ENCODE measurements at regions not wholly inside any gene's neighbourhood (a gene's known extent, or its start where the extent isn't known, plus 50 kb on each side); places are given as distances from the start of the nearest gene placed in this dataset.

DNA sequence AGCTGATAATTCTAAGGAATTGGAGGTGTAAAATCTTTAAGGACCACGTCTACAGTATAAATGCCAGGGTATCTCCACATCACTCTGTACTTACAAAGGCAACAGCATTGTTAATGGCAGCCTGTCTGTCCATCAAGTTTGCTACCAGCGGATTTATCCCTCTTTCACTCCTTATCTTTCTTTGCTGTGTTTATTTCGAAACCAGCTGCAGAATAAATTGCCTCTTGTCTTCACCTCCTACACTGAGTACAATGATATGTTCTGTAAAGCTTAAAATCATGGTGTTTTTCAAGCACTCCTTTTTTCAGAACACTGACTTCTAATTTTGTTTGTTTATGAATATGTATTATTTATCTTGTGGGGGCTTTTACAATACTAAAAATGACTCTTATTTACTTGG lies 1088.1 kb downstream of the NR2F1-AS1 start:
- Histone ChIP-seq H3K36me3 (no peaks in the 10 kb centered on the region), H3K4me3 (no peak overlapping the region), H3K27ac (no peak overlapping the region), H3K4me1 (no peaks in the 10 kb centered on the region), H3K9me3 (no peaks in the 10 kb centered on the region), H3K27me3 (replicated peaks in 1 of 7) (no peaks in the 10 kb centered on the region)
- no peak for DNase-seq
- intact Hi-C loops (cut with DNase I; ENCODE audit: low total_unique reads), result no loop called here
- WGBS, 5 donors, result 51 to 59% (median 52%) methylated on average over 3 of the region's 3 CpGs
- TF ChIP-seq POLR2AphosphoS5 (IDR thresholded peaks at IDR 0.05), result no peak
- no peak for TF ChIP-seq POLR2A (IDR thresholded peaks at IDR 0.05)
- TF ChIP-seq, protein P1, sequence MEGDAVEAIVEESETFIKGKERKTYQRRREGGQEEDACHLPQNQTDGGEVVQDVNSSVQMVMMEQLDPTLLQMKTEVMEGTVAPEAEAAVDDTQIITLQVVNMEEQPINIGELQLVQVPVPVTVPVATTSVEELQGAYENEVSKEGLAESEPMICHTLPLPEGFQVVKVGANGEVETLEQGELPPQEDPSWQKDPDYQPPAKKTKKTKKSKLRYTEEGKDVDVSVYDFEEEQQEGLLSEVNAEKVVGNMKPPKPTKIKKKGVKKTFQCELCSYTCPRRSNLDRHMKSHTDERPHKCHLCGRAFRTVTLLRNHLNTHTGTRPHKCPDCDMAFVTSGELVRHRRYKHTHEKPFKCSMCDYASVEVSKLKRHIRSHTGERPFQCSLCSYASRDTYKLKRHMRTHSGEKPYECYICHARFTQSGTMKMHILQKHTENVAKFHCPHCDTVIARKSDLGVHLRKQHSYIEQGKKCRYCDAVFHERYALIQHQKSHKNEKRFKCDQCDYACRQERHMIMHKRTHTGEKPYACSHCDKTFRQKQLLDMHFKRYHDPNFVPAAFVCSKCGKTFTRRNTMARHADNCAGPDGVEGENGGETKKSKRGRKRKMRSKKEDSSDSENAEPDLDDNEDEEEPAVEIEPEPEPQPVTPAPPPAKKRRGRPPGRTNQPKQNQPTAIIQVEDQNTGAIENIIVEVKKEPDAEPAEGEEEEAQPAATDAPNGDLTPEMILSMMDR (IDR thresholded peaks at IDR 0.05 in 8 of 11, conservative IDR thresholded peaks at IDR 0.05 in 3 of 11), result no peak

DNA sequence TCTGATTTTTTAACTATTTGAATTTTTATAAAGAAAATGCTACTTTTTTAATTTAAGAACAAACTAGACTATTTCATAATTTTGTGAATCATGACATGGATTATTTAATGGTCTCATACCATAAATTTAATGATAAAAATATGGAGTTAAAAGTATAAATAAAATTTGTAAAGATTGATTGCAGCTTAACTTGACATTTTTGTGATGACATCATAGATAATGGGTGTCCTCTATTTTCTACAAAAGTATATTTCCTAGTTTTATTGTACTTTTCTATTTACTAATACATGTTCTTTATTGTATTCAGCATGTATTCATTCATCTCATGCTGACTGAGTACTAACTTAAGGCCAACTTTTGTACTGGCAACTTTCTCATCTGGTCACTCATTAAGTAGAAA lies 1096.5 kb downstream of the NR2F1-AS1 start:
- no peak for TF ChIP-seq POLR2A (IDR thresholded peaks at IDR 0.05)
- TF ChIP-seq POLR2AphosphoS5 (IDR thresholded peaks at IDR 0.05), result no peak
- TF ChIP-seq, protein P1 (IDR thresholded peaks at IDR 0.05 in 8 of 11, conservative IDR thresholded peaks at IDR 0.05 in 3 of 11), result no peak
- no peak for DNase-seq
- Histone ChIP-seq H3K27me3 (replicated peaks in 1 of 7) (no peaks in the 10 kb centered on the region), H3K9me3 (peaks cover 0 to 4% (median 0%) of the 10 kb centered on the region in 8 donors), H3K27ac (no peak overlapping the region), H3K36me3 (no peaks in the 10 kb centered on the region), H3K4me1 (no peaks in the 10 kb centered on the region), H3K4me3 (no peak overlapping the region)
- intact Hi-C loops (cut with DNase I; ENCODE audit: low total_unique reads), result no loop called here

DNA sequence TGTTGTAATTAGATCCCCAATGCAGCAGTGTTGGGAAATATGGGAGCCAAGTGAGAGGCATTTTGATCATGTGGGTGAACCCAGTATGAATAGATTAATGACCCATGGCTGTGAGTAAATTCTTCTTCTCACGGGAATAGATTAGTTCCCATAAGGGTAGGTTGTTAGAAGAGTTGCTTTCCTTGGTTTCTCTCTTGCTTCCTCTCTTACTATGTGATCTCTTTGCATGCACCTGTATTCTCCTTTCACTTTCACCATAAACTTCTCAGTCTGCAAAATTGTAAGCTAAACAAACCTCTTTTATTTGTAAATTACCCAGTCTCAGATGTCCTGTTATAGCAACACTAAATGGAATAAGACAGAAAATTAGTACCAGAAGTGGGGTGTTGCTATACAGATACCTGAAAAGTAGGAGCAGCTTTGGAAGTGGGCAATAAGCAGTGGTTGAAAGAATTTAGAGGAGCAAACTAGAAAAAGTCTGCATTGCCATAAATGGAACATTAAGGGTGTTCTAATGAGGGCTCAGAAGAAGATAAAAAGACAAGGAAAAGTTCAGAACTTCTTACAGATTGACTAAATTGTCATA lies 1090.0 kb upstream of the ARRDC3 start:
- no peaks in the 10 kb centered on the region for H3K36me3 ChIP-seq
- intact Hi-C loops (cut with DNase I; ENCODE audit: low total_unique reads), result no loop called here
- peaks cover 0 to 36% (median 19%) of the 10 kb centered on the region in 8 donors for H3K9me3 ChIP-seq
- no peak overlapping the region for H3K27ac ChIP-seq
- 67 to 90% (median 71%) methylated on average over 1 of the region's 1 CpG for WGBS, 5 donors
- no peak overlapping the region for H3K4me3 ChIP-seq
- no peaks in the 10 kb centered on the region for H3K27me3 ChIP-seq (replicated peaks in 1 of 7)
- no peak for DNase-seq
- TF ChIP-seq POLR2AphosphoS5 (IDR thresholded peaks at IDR 0.05) (no peak), POLR2A (IDR thresholded peaks at IDR 0.05) (no peak)
- TF ChIP-seq, protein P1 (IDR thresholded peaks at IDR 0.05 in 8 of 11, conservative IDR thresholded peaks at IDR 0.05 in 3 of 11), result no peak
- H3K4me1 ChIP-seq, result no peaks in the 10 kb centered on the region

DNA sequence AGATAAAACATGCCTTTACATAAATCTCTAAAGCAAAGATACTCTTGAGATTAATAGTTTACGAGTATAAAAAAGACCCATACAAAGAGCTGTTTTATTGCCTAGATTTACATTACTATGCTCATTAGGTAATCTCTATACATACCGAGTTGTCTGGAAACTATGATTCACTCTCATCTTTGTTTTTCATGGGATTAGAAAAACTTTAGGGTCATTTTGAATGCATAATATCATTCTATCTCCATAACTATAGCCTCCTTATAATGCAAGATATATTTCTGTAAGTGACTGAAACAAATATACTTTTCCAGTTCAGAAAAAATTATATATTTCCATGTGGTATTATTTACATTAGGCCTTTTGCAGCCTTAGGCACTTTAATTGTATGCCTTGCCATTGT lies 1088.7 kb upstream of the ARRDC3 start:
- Histone ChIP-seq H3K27ac (no peak overlapping the region), H3K4me1 (no peaks in the 10 kb centered on the region), H3K9me3 (peaks cover 0 to 36% (median 19%) of the 10 kb centered on the region in 8 donors), H3K27me3 (replicated peaks in 1 of 7) (no peaks in the 10 kb centered on the region), H3K36me3 (no peaks in the 10 kb centered on the region), H3K4me3 (no peak overlapping the region)
- TF ChIP-seq, protein P1 (IDR thresholded peaks at IDR 0.05 in 8 of 11, conservative IDR thresholded peaks at IDR 0.05 in 3 of 11), result no peak
- TF ChIP-seq POLR2A (IDR thresholded peaks at IDR 0.05), result no peak
- TF ChIP-seq POLR2AphosphoS5 (IDR thresholded peaks at IDR 0.05), result no peak
- 88 to 94% (median 89%) methylated on average over 2 of the region's 2 CpGs for WGBS, 5 donors
- intact Hi-C loops (cut with DNase I; ENCODE audit: low total_unique reads), result no loop called here
- DNase-seq, result no peak

All from spleen (tissue), 11 donors.